ENCODE measurements at regions not wholly inside any gene's neighbourhood (a gene's known extent, or its start where the extent isn't known, plus 50 kb on each side); places are given as distances from the start of the nearest gene placed in this dataset.
A peak's percentile ranks its signal among the peaks of the same experiment; 100 is the strongest.
"Not testable (repeated sequence)": the region's sequence is repeated elsewhere in the genome, so short reads cannot be mapped to it uniquely, and the experiment has no call there.

DNA sequence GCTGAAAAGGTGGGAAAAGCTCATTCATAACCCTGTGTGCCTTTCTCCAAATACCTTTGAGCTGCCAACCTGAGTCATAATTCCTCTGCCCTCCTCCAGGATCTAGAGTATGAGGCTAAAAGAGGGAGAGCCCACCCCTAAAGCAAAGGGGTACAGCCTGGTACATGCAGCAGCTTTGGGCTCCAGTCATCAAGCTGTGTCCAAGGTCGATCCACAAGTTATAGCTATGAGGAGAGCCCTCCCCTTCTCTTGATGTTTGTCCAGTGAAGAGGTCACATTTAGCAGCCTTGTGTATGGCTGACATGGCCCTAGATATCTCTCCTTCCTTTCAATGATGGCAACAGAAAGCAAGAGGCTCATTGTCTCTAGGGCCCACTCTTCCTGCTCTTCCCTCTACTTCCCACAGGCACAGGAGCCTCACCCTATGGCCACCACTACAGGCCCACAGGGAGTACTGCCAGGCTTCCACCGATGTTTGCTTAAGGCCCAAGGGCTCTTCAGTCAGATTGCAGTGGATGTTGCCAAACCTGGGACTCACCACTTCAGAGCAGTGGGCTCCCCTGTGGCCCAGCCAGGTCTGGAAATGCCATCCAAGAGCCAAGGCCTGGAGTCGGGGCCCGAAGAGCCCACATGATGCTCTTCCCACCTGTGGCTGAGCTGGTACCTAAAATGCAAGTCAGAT lies 176.8 kb downstream of the CD83 start:
- DNase-seq, result no peak

DNA sequence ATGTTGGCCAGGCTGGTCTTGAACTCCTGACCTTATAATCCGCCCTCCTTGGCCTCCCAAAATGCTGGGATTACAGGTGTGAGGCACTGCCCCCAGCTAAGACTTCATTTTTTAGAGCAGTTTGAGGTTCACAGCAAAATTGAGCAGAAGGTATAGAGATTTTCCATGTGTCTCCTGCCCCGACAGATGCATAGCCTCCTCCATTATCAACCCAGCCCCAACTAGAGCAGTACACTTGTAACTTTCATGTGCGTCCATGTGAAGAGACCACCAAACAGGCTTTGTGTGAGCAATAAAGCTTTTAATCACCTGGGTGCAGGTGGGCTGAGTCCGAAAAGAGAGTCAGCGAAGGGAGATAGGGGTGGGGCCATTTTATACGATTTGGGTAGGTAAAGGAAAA lies 179.1 kb downstream of the CD83 start:
- DNase-seq, result not testable (repeated sequence)

DNA sequence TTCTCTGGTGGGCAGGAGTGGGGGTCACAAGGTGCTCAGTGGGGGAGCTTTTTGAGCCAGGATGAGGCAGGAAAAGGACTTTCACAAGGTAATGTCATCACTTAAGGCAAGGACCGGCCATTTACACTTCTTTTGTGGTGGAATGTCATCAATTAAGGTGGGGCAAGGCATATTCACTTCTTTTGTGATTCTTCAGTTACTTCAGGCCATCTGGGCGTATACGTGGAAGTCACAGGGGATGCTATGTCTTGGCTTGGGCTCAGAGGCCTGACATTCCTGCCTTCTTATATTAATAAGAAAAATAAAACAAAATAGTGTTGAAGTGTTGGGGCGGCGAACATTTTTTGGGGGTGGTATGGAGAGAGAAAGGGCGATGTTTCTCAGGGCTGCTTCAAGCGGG lies 179.5 kb downstream of the CD83 start:
- DNase-seq, result not testable (repeated sequence)

DNA sequence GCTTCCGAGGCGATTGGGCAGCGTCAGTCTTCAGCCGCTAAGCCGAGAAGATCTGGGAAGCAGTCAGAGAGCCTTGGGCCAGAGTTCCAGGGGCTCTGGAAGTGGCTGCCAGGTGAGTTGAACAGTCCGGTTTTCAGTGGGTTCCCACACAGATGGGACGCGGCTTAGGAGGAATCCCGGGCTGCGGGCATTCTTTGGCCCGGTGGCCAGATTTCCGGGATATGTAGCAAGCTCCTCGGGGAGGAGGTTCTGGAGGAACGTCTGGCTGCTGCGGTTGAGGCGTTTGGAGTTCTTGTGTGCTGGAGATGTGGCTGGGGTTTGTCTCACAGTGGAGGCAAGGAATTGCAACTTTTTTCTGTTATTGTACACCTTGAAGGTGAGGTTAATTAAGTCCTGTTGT lies 182.6 kb downstream of the CD83 start:
- DNase-seq, result not testable (repeated sequence)

DNA sequence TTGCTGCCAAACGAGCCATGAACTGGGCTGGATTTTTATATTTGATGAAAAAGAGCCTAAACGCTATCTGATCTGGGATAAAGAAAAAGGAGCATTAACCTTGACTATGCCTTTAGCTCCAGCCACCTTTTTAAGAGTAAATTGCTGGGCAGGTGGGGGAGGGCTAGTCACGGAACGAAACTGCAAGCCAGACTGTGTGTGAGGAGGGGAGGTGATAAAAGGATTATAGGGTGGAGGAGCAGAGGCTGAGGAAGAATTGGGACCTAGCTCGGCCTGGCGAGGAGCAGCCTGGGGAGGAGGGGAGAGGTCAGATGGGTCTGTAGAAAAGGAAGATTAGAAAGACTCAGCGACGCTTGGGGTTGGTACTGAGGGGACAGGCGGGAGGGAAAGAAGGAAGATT lies 183.1 kb downstream of the CD83 start:
- DNase-seq, result not testable (repeated sequence)

DNA sequence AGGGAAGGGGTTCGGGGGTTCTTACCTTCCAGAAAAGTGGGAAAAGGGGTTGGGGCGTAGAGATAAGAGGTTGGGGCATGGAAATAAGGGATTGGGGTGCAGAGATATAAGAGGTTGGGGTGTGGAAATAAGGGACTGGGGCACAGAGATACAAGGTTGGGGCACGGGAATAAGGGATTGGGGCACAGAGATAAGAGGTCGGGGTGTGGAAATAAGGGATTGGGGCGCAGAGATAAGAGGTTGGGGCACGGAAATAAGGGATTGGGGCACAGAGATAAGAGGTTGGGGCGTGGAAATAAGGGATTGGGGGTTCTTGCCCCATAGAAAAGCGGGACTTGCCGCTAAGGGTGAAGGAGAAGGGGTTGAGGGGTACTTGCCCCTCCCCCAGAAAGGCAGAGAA lies 183.9 kb downstream of the CD83 start:
- DNase-seq, result not testable (repeated sequence)

DNA sequence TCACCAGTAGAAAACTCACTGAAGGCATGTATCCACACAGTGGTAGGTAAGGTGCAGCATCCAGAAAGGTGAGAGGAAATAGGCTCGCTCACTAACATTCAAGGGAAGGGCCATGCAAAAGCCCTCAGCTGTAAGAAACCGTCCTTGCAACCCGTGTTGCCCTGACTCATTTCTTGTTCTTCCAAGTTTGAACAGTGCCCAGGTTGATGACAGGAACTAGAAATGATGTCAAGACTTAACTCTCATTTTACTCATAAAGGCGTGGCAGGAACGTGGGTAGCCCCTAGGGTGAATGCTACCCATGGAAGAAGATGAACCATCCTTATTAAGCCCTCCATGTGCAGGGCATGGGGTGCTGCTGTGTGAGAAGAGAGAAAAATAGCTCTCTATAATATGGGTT lies 187.6 kb downstream of the CD83 start:
- DNase-seq, result no peak

DNA sequence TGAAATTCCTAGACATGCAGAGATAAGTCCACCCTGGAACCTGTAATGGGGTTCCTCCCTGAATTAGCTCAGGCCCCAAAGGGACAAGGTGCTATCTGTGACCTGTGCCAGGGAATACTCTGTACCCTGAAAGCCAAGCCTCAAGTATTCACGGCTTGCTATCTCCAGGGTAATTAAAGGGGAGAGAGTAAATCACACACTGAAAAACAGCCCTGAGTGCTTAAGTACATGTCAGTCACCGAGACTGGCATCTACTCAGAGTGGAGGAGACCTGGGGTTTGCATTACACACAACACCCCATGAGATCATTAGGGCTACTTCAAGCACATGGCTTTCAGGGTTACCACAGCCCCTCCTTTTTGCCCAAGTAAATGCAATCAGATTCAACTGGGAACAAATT lies 188.1 kb downstream of the CD83 start:
- no peak for DNase-seq

DNA sequence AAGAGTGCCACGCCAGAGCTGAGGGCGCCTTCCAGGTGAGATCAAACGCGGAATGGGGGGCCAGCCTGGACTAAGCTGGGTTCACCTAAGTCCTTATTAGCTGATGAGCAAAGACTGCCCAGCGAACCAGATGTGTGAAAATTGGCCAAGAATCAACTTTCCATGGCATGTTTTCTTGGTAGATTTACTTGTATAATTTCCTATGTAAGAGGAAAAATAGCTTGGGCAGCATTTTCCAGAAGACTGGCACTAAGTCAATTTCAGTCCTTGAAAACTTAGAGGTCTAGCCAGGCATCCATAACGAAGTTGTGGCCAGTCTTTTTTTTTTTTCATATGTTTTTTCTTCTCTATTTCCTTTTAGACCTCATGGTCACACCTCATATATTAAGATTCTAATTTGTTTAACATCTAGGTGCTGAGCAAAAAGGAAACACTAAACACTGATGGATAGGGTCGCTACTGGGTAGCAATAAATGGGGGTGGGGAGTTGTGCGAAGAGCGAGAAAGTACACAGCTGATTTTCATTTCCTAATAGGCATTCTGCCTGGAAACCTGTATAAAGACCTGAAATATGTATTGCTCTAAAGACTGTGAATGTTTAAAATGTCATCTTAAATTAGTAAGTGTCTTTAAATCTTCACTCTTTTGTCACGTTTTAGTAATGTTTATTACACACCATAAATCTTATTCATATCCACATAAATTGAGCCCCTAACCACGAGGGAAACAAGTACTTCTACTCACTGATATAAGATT lies 188.8 kb downstream of the CD83 start:
- no peak for DNase-seq

DNA sequence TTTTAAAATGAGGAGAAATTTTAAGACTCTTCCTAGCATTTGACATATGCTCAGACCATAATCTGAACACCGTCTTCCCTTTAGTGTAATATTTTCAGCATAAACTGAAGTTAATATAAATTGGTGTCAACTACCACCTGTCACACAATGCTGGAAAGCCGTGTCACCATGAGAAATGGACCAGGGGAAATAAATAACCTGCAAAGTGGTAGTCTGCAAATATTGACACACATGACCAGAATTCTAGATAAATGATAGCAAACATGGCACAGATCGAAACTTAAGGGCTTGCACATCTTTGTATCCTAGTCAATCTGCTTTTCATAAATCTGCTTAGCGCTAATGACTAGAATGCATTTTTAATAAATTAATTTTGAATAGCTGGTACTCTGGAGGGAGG lies 191.9 kb downstream of the CD83 start:
- DNase-seq, result no peak

DNA sequence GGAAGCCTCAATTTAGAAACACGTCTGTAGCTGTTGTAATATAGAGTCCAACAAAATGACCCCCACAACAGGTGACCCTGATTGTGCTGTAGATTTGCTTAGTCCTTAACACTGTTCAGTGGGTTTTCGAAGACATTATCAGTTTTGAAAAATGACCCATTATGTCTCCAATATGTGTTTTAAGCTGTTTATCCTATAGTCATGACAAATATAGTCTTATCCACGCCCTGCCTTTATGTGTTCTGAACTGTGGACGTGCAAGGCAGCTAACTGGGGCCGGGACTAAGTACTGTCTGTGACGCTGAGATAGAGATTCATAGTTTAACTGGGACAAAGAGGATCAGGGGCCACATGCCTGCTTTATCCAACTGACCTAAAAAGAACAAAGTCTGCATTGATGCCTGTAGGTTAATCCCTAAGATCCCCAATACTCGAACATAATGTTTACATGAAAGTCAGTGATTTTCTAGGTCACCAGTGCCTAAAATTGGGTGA lies 192.4 kb downstream of the CD83 start:
- DNase-seq, result no peak

DNA sequence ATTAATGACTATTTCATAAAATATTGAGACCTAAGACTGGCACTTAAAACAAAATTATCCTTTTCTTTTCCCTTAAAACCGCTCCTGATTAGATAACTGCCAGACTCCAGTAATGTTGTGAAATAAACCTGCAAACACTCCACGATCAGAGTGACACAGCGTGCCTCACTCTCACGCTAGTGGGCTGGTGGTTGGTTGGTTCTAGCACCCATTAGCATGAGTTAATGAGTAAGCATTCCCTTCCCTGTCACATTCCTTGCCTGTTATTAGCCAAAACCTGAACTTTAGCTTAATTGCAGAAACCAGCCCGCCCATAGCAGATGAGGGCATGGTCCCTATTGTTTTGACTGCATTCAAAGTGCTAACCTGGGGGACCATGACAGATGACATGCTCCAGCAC lies 193.4 kb downstream of the CD83 start:
- DNase-seq, result no peak

DNA sequence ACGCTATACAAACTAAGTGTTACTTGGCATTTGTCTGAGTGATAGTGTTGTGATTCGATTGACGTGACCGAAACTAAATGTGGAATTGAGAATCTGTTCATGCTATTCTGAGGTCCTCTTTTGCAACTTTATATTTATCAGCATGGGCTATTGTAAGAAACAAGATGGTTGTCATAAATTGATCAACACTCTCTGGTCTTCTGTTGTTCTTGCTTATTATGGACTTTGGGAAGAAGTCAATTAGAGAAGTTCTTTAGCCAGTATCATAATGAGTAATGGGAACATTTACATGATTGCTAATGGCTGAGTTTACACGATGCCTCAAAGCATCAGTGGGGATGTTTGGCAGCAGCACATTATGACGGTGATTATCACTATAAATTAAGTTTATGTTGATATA lies 195.0 kb downstream of the CD83 start:
- DNase-seq, result no peak

DNA sequence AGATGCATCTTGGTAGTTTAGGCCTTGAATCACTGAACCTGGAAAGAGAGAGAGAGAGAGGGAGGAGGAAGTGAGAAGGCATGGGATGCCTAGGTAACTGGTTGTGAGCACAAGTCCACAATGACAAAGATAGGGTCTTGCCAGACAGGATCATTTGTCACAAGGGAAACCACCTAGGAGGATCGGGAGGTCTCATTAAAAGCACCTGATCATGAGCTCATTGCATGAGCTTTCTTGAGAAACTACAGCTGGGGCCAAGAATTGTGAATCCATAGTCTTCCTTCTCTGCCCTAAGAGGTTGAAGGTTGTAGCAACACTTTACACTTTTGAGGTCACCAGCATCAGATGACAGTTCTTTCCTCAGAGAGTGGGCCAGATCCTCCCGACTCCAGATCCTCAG lies 195.7 kb downstream of the CD83 start:
- no peak for DNase-seq

DNA sequence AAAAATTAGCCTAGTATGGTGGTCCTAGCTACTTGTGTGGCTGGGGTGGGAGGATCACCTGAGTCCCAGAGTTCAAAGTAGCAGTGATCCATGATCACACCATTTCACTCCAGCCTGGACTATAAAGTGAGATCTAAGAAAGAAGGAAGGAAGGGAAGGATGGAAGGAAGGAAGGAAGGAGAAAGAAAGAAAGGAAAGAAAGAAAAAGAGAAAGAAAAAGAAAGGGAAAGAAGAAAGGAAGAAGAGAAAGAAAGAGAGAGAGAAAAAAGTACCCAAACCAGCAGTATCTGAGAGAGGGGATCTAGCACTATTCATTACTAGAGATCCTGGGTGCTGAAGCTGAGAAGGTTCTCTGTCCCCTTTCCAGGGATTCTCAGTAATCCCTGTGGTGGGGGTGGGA lies 197.8 kb downstream of the CD83 start:
- DNase-seq, result no peak

DNA sequence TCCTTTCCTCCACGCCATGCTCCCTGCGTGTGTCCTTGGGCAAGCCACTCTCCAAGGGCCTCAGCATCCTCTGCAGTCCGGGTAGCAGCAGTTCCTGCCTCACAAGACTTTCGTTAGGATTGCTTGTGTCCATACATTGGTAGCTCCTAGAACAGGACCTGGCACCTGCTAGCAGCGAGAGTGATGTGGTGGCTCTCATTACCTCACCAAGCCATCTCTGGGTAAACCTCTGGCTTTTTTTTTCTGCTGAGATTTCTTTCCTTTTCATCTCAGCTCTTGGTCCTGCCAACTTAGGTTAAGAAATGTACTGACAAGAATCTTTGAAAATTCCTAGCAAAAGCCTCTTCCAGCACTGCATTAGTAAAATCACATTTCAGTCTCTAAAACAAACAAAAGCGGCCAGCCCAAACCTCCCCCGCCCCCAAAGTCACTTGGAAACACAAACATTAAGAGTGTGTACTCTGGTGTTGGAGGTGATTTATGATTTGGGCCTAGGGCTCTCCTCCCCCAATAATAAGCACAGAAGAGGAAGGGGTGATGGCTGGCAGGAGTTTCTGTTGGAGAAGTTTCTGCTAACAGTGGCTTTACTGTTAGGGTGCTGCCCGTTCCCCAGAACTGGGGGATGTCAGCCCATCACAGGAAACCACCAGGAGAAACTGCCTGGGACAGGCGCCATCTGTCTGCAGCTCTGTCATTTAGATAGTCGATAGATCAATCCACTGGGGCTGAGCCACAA lies 199.2 kb downstream of the CD83 start:
- DNase-seq, result no peak

DNA sequence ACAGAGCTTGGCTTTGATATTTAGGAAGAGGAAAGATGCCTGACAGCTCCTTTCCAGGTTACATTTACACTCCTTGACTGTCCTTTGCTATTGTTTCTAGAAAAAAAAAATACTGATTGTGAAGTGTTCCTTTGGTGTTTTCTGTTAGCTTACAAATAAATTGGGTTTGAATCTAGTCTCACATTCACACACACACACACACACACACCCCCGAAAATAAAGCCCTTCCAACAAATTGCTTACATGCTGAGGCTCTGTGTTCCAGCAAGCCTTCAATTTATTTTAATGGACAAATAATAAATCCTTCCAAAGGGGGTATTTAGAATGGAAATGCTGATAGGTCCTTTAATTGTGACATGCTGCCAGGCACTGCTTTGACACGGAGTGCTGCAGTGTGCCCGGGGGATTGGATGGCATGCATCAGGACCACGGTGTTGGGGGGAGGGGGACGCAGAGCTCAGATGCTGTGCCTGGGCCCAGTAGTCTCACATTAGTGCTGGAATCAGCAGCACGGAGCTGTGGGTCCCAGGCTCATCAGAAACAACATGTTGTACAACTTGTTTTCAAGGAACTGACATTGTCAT lies 199.9 kb downstream of the CD83 start:
- DNase-seq, result no peak

DNA sequence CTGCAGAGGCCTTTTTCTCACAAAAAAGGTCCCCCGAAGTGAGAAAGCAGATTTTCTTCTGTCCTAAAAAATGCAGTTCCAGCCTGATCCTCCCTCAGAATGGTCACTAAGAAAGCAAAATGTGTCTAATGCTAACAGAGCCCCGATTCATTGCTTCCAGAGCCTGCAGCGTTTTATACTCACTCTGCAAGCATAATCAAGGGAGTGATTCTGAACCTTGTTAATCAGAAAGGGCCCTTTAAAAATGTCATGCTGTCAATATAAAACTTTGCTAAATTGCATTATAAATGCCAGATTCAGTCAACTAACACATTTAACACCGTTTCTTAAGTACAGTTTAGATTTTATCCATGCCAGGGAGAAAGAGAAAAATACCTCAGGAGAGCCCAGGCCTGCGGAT lies 202.8 kb downstream of the CD83 start:
- DNase-seq, result peak in 1 of 14 donors; percentile 4

DNA sequence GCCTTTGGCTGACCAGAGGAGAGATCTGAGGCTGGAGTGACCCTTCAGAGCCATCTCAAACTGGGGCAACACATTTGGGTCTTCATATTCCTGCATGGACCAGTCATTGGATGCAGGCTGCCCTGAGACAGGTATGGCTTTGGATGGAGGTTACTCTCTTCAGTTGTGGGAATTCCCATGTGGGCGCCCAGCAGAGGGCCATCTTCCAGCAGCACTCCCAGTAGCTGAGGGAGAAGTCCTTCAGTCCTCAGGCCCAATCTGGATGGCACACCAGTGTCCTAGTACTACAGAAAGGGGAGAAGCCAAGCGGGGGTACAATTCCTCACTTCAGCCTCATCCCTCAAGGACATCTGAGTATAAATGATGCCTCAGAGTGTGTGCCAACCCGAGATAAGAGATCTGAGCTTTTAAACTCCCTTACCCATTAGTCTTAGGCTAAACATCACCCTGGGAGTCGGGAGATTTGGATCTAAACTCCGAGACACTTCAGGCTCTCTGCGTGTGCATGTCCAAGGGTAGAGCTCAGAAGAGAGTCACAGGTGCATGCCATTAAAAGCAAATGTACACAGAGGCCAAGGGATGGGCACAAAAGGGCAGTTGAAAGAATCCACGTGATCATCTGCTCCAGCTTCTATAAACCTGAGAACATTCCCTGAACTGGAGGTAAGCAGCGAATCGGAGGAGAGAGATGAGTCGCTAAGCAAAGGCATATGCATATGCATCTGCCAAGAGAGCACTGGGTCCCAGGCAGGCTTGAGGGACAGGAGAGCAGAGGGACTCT lies 204.6 kb downstream of the CD83 start:
- DNase-seq, result no peak

DNA sequence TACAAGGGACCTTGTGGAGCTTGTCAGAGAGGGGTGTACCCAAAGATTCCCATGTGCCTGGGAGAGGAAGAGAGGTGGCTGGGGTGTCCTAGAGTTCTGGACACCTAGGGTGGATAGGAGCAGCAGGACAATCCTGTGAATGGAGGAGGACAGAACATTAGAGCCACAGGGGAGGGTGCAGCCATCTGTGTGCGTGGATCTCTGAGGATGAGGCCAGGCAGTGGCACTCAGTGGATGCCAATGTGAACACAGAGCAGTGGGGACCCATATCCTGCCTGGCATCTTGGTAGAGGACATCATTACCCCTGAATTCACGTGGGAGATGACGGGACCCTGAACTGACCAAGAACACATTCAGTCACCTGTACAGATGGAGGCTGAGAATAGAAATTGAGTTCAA lies 205.3 kb downstream of the CD83 start:
- peak in 1 of 14 donors; percentile 22 for DNase-seq

DNA sequence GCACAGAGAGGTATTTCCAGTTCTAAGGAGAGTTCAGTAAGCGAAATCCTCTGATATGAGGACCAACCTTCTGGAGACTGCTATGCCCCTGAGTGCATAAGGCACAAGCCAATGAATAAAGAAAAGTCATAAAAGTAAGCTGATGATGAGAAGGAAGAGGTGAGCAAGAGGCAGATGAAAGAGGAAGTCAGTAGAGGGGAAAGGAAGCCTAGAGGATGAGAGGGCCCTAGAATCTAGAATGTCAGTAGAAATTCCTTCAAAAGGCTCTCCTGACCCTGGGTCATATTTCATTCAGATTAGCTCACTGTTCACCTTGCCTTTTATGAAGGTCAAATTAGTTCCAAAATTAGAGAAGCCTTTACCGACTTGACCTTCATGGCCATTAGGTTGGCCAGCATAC lies 209.2 kb downstream of the CD83 start:
- DNase-seq, result no peak

DNA sequence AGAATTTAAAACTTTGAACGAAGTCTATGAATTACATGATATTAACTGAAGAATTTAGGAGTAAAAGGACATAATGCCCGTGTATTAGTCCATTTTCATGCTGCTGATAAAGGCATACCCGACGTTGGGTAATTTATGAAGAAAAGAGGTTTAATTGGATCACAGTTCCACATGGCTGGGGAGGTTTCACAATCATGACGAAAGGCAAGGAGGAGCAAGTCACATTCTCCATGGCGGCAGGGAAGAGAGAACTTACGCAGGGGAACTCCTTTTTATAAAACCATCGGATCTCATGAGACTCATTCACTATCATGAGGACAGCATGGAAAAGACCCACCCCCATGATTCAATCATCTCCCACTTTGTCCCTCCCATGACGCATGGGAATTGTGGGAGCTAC lies 210.6 kb downstream of the CD83 start:
- DNase-seq, result no peak

All from C1 segment of cervical spinal cord (tissue), 14 donors.